ENCODE measurements at regions not wholly inside any gene's neighbourhood (a gene's known extent, or its start where the extent isn't known, plus 50 kb on each side); places are given as distances from the start of the nearest gene placed in this dataset.

GRCh38 chr9:82732928-82733327 is 330.0 kb downstream of the RASEF start:
- TF ChIP-seq POLR2A (IDR thresholded peaks at IDR 0.05; ENCODE audit: low read depth, low read length) = no peak
- TF ChIP-seq POLR2AphosphoS5 (IDR thresholded peaks at IDR 0.05; ENCODE audit: low read depth, low read length) = no peak
- no peak for TF ChIP-seq TAF1 (IDR thresholded peaks at IDR 0.05; ENCODE audit: low read depth, low read length)
- TF ChIP-seq SPI1 (IDR thresholded peaks at IDR 0.05; ENCODE audit: low read depth, low read length) = no peak

Data from GM12891 (cell line).